SK-N-SH treated with all-trans-retinoic acid at 6 μM for 48 hours (cell line): ENCODE measurements at regions not wholly inside any gene's neighbourhood (a gene's known extent, or its start where the extent isn't known, plus 50 kb on each side); places are given as distances from the start of the nearest gene placed in this dataset.
"Not testable (repeated sequence)": the region's sequence is repeated elsewhere in the genome, so short reads cannot be mapped to it uniquely, and the experiment has no call there.

ENCODE experiments used
- ATAC-seq: fragments of 200-7000 bp; cut with Tn5 transposase; 3 replicates; pipeline ENCODE4 v1.9.1; 2020; ENCODE audit warnings: mild to moderate bottlenecking, moderate library complexity
- ARNTL ChIP-seq: fragments of 450-650 bp; formaldehyde crosslinking; IDR thresholded peaks from 2 replicates; pipeline ENCODE4 v1.5.0; 2020; ENCODE audit warnings: low read depth, mild to moderate bottlenecking, moderate library complexity, borderline replicate concordance
- CSRNP3 ChIP-seq: fragments of 250-450 bp; sonication (Bioruptor Pico); IDR thresholded peaks from 2 replicates; pipeline ENCODE4 v1.5.1; 2021; ENCODE audit warnings: mild to moderate bottlenecking, moderate library complexity
- ESRRG ChIP-seq: fragments of 250-450 bp; sonication (Bioruptor Pico); IDR thresholded peaks from 2 replicates; pipeline ENCODE4 v1.6.1; 2021; ENCODE audit warnings: mild to moderate bottlenecking
- GLIS3 ChIP-seq: fragments of 250-450 bp; sonication (Bioruptor Pico); IDR thresholded peaks from 2 replicates; pipeline ENCODE4 v1.5.0; 2020; ENCODE audit warnings: mild to moderate bottlenecking, moderate library complexity
- ISL1 ChIP-seq: fragments of 250-450 bp; sonication (Bioruptor Pico); IDR thresholded peaks from 2 replicates; pipeline ENCODE4 v2.1.2; 2022; ENCODE audit warnings: mild to moderate bottlenecking, moderate library complexity
- OSR1 ChIP-seq: fragments of 250-450 bp; sonication (Bioruptor Pico); IDR thresholded peaks from 2 replicates; pipeline ENCODE4 v1.8.0; 2022; ENCODE audit warnings: moderate library complexity, mild to moderate bottlenecking, inconsistent platforms
- PATZ1 ChIP-seq: fragments of 250-450 bp; sonication (Bioruptor Pico); IDR thresholded peaks from 2 replicates; pipeline ENCODE4 v1.8.0; 2020; ENCODE audit warnings: mild to moderate bottlenecking, moderate library complexity, borderline replicate concordance
- POU6F1 ChIP-seq: fragments of 250-450 bp; sonication (Bioruptor Pico); IDR thresholded peaks from 2 replicates; pipeline ENCODE4 v1.8.0; 2021; ENCODE audit warnings: low read depth, mild to moderate bottlenecking, moderate library complexity, borderline replicate concordance
- PPARA ChIP-seq: fragments of 250-450 bp; sonication (Bioruptor Pico); IDR thresholded peaks from 2 replicates; pipeline ENCODE4 v1.5.0; 2020; ENCODE audit warnings: mild to moderate bottlenecking, borderline replicate concordance
- SNAI2 ChIP-seq: fragments of 250-450 bp; sonication (Bioruptor Pico); IDR thresholded peaks from 2 replicates; pipeline ENCODE4 v1.5.0; 2020; ENCODE audit warnings: mild to moderate bottlenecking, moderate library complexity
- TOX ChIP-seq: fragments of 250-450 bp; sonication (Bioruptor Pico); IDR thresholded peaks from 2 replicates; pipeline ENCODE4 v1.8.0; 2021; ENCODE audit warnings: mild to moderate bottlenecking, moderate library complexity, borderline replicate concordance
- TSHZ2 ChIP-seq: fragments of 250-450 bp; sonication (Bioruptor Pico); IDR thresholded peaks from 2 replicates; pipeline ENCODE4 v1.5.0; 2020; ENCODE audit warnings: mild to moderate bottlenecking, moderate library complexity
- ZC3H10 ChIP-seq: fragments of 250-450 bp; sonication (Bioruptor Pico); IDR thresholded peaks from 2 replicates; pipeline ENCODE4 v1.5.1; 2021; ENCODE audit warnings: mild to moderate bottlenecking, moderate library complexity
- ZFP3 ChIP-seq: fragments of 250-450 bp; sonication (Bioruptor Pico); IDR thresholded peaks from 2 replicates; pipeline ENCODE4 v1.5.0; 2020; ENCODE audit warnings: mild to moderate bottlenecking, moderate library complexity
- ZFP30 ChIP-seq: fragments of 450-650 bp; formaldehyde crosslinking; IDR thresholded peaks from 2 replicates; pipeline ENCODE4 v1.5.0; 2022; ENCODE audit warnings: mild to moderate bottlenecking, moderate library complexity
- ZNF565 ChIP-seq: fragments of 450-650 bp; formaldehyde crosslinking; conservative IDR thresholded peaks from 2 replicates; pipeline ENCODE4 v1.5.0; 2020; ENCODE audit warnings: low read depth, mild to moderate bottlenecking, moderate library complexity
- ZNF70 ChIP-seq: fragments of 450-650 bp; formaldehyde crosslinking; IDR thresholded peaks from 2 replicates; pipeline ENCODE4 v1.5.0; 2020; ENCODE audit warnings: mild to moderate bottlenecking, moderate library complexity
- ZNF8 ChIP-seq: fragments of 450-650 bp; formaldehyde crosslinking; IDR thresholded peaks from 2 replicates; pipeline ENCODE4 v1.5.0; 2020; ENCODE audit warnings: mild to moderate bottlenecking, moderate library complexity
- TF ChIP-seq, protein P1 (sequence below): fragments of 250-450 bp; sonication (Bioruptor Pico); IDR thresholded peaks from 2 replicates; pipeline ENCODE4 v1.5.1; 2020; ENCODE audit warnings: low read depth, mild to moderate bottlenecking, moderate library complexity

- TF ChIP-seq CSRNP3, result no peak
- TF ChIP-seq ISL1 (CRISPR knock-in tag), result no peak
- no peak for TF ChIP-seq ESRRG (CRISPR knock-in tag)
- no peak for TF ChIP-seq PPARA
- no peak for TF ChIP-seq ZNF8 (CRISPR knock-in tag)
- TF ChIP-seq OSR1, result no peak
- no peak for TF ChIP-seq GLIS3 (CRISPR knock-in tag)
- TF ChIP-seq ZFP30 (CRISPR knock-in tag), result no peak
- no peak for TF ChIP-seq ZC3H10 (CRISPR knock-in tag)
- TF ChIP-seq SNAI2 (CRISPR knock-in tag), result no peak
- no peak for TF ChIP-seq ZFP3 (CRISPR knock-in tag)
- TF ChIP-seq ARNTL (CRISPR knock-in tag), result no peak
- TF ChIP-seq ZNF565 (CRISPR knock-in tag), result no peak
- TF ChIP-seq TSHZ2 (CRISPR knock-in tag), result no peak
- no peak for TF ChIP-seq POU6F1
- TF ChIP-seq, protein P1, sequence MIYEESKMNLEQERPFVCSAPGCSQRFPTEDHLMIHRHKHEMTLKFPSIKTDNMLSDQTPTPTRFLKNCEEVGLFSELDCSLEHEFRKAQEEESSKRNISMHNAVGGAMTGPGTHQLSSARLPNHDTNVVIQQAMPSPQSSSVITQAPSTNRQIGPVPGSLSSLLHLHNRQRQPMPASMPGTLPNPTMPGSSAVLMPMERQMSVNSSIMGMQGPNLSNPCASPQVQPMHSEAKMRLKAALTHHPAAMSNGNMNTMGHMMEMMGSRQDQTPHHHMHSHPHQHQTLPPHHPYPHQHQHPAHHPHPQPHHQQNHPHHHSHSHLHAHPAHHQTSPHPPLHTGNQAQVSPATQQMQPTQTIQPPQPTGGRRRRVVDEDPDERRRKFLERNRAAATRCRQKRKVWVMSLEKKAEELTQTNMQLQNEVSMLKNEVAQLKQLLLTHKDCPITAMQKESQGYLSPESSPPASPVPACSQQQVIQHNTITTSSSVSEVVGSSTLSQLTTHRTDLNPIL, result no peak
- no peak for TF ChIP-seq TOX
- no peak for ATAC-seq
Measured at GRCh38 chr20:57813509-57814269, 103.9 kb upstream of the PMEPA1 start.

- ATAC-seq, result not testable (repeated sequence)
Measured at GRCh38 chr20:57812632-57813031, 102.8 kb upstream of the PMEPA1 start.

DNA sequence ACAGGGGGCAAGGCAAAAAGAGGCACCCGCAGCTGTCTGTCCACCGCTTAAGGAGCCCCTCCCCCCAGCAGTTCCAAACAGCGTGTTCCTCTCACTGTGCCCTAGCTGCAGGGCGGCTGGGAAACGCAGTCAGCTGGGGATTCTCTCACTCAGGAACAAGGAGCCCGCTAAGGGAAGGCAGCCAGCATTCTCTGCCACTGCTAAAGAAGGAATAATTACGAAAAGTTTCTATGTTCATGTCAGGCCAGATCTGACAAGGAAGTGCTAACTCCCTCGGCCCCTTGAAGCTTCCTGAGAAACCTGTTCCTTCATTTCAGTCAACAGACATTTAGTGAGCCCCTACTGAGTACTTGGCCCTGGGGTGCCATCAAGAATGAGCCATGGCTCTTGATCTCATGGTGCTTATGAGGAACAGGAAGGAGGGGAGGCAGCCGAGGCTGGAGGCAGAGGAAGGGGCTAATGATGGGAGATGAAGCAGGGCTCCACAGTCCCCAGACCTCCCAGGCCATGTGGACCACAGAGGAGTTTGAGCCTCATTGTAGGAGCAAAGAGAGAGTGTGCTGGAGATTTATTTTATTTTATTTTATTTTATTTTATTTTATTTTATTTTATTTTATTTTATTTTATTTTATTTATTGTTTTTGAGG, 101.7 kb upstream of the PMEPA1 start:
- no peak for ATAC-seq

More for the DNA sequence above, 101.7 kb upstream of the PMEPA1 start:
- TF ChIP-seq TSHZ2 (CRISPR knock-in tag) (no peak), ESRRG (CRISPR knock-in tag) (no peak), OSR1 (no peak), ARNTL (CRISPR knock-in tag) (no peak), TOX (no peak), PATZ1 (no peak), ZNF70 (CRISPR knock-in tag) (no peak)
- TF ChIP-seq, protein P1, result no peak
- TF ChIP-seq, all 23 proteins: peak for 0
